BLaER1 (cell line): ENCODE measurements at regions not wholly inside any gene's neighbourhood (a gene's known extent, or its start where the extent isn't known, plus 50 kb on each side); places are given as distances from the start of the nearest gene placed in this dataset.

Experiments used
- H3K27ac ChIP-seq: shearing (Covaris generic); formaldehyde crosslinking; 2 replicates; pipeline ENCODE4 v1.8.1; 2022
- H3K27me3 ChIP-seq: shearing (Covaris generic); formaldehyde crosslinking; 2 replicates; pipeline ENCODE4 v1.8.1; 2022
- H3K36me3 ChIP-seq: shearing (Covaris generic); formaldehyde crosslinking; 2 replicates; pipeline ENCODE4 v1.8.1; 2022
- H3K4me1 ChIP-seq: shearing (Covaris generic); formaldehyde crosslinking; 2 replicates; pipeline ENCODE4 v1.8.1; 2022
- H3K4me2 ChIP-seq: shearing (Covaris generic); formaldehyde crosslinking; 2 replicates; pipeline ENCODE4 v1.8.1; 2022
- H3K4me3 ChIP-seq: shearing (Covaris generic); formaldehyde crosslinking; 2 replicates; pipeline ENCODE4 v1.8.1; 2022
- H3K9ac ChIP-seq: shearing (Covaris generic); formaldehyde crosslinking; 2 replicates; pipeline ENCODE4 v1.8.1; 2022
- H3K9me3 ChIP-seq: shearing (Covaris generic); formaldehyde crosslinking; 2 replicates; pipeline ENCODE4 v1.8.1; 2022
- H4K20me1 ChIP-seq: shearing (Covaris generic); formaldehyde crosslinking; 2 replicates; pipeline ENCODE4 v1.8.1; 2022
- Cebpa-rat ChIP-seq: shearing (Covaris generic); IDR thresholded peaks from 2 replicates; pipeline ENCODE4 v1.8.1; 2022

- Histone ChIP-seq H3K27me3 (no peaks in the 10 kb centered on the region), H3K36me3 (no peaks in the 10 kb centered on the region), H3K4me1 (peaks cover 11% of the 10 kb centered on the region), H3K9me3 (no peaks in the 10 kb centered on the region; the same call in 1 of the 2 replicates), H3K4me3 (no peak overlapping the region), H3K27ac (no peak overlapping the region), H3K4me2 (no peak overlapping the region), H4K20me1 (no peaks in the 10 kb centered on the region), H3K9ac (no peak overlapping the region)
- no peak for TF ChIP-seq Cebpa-rat
Observed at GRCh38 chr5:124869426-124870033, 123.1 kb upstream of the ZNF608 start.

- no peak for TF ChIP-seq Cebpa-rat
- H3K4me2 ChIP-seq, result no peak overlapping the region
- no peaks in the 10 kb centered on the region for H4K20me1 ChIP-seq
- H3K4me1 ChIP-seq, result peaks cover 11% of the 10 kb centered on the region
- no peaks in the 10 kb centered on the region for H3K27me3 ChIP-seq
- H3K4me3 ChIP-seq, result no peak overlapping the region
- no peaks in the 10 kb centered on the region for H3K36me3 ChIP-seq
- H3K9me3 ChIP-seq, result no peaks in the 10 kb centered on the region; the same call in 1 of the 2 replicates
- no peak overlapping the region for H3K9ac ChIP-seq
- H3K27ac ChIP-seq, result no peak overlapping the region
Observed at GRCh38 chr5:124870070-124870469, 123.6 kb upstream of the ZNF608 start.

GRCh38 chr5:124871303-124871702 is 124.9 kb upstream of the ZNF608 start:
- Histone ChIP-seq H3K4me1 (peaks cover 11% of the 10 kb centered on the region), H3K4me2 (no peak overlapping the region), H3K4me3 (no peak overlapping the region), H4K20me1 (no peaks in the 10 kb centered on the region), H3K36me3 (no peaks in the 10 kb centered on the region), H3K27ac (no peak overlapping the region), H3K9ac (no peak overlapping the region), H3K9me3 (no peaks in the 10 kb centered on the region; the same call in 1 of the 2 replicates), H3K27me3 (no peaks in the 10 kb centered on the region)
- no peak for TF ChIP-seq Cebpa-rat

GRCh38 chr5:124872086-124872485 is 125.6 kb upstream of the ZNF608 start:
- Histone ChIP-seq H3K27me3 (no peaks in the 10 kb centered on the region), H4K20me1 (no peaks in the 10 kb centered on the region), H3K27ac (no peak overlapping the region), H3K4me1 (peaks cover 4% of the 10 kb centered on the region), H3K9ac (no peak overlapping the region), H3K36me3 (no peaks in the 10 kb centered on the region), H3K9me3 (no peaks in the 10 kb centered on the region; the same call in 1 of the 2 replicates), H3K4me3 (no peak overlapping the region), H3K4me2 (no peak overlapping the region)
- TF ChIP-seq Cebpa-rat, result no peak

GRCh38 chr5:124872615-124873014 is 126.2 kb upstream of the ZNF608 start:
- Histone ChIP-seq H3K36me3 (no peaks in the 10 kb centered on the region), H3K27me3 (no peaks in the 10 kb centered on the region), H3K27ac (no peak overlapping the region), H3K4me1 (no peaks in the 10 kb centered on the region), H3K4me3 (no peak overlapping the region), H3K4me2 (no peak overlapping the region), H3K9ac (no peak overlapping the region), H4K20me1 (no peaks in the 10 kb centered on the region), H3K9me3 (no peaks in the 10 kb centered on the region; the same call in 1 of the 2 replicates)
- no peak for TF ChIP-seq Cebpa-rat

- H3K4me3 ChIP-seq, result no peak overlapping the region
- no peaks in the 10 kb centered on the region; the same call in 1 of the 2 replicates for H3K9me3 ChIP-seq
- no peaks in the 10 kb centered on the region for H3K27me3 ChIP-seq
- H3K9ac ChIP-seq, result no peak overlapping the region
- no peak overlapping the region for H3K4me2 ChIP-seq
- no peak overlapping the region for H3K27ac ChIP-seq
- H3K36me3 ChIP-seq, result no peaks in the 10 kb centered on the region
- H3K4me1 ChIP-seq, result no peaks in the 10 kb centered on the region
- H4K20me1 ChIP-seq, result no peaks in the 10 kb centered on the region
- TF ChIP-seq Cebpa-rat, result no peak
Observed at GRCh38 chr5:124873188-124873587, 126.7 kb upstream of the ZNF608 start.

- H3K36me3 ChIP-seq, result no peaks in the 10 kb centered on the region
- TF ChIP-seq Cebpa-rat, result no peak
- no peaks in the 10 kb centered on the region; the same call in 1 of the 2 replicates for H3K9me3 ChIP-seq
- H3K27me3 ChIP-seq, result no peaks in the 10 kb centered on the region
- no peaks in the 10 kb centered on the region for H3K4me1 ChIP-seq
- no peak overlapping the region for H3K9ac ChIP-seq
- no peak overlapping the region for H3K27ac ChIP-seq
- no peak overlapping the region for H3K4me2 ChIP-seq
- H4K20me1 ChIP-seq, result no peaks in the 10 kb centered on the region
- H3K4me3 ChIP-seq, result no peak overlapping the region
Observed at GRCh38 chr5:124873713-124874112, 127.3 kb upstream of the ZNF608 start.

GRCh38 chr5:124876566-124876965 is 130.1 kb upstream of the ZNF608 start:
- Histone ChIP-seq H3K4me3 (no peak overlapping the region), H3K4me1 (no peaks in the 10 kb centered on the region), H3K27me3 (no peaks in the 10 kb centered on the region), H4K20me1 (no peaks in the 10 kb centered on the region), H3K27ac (no peak overlapping the region), H3K9me3 (no peaks in the 10 kb centered on the region; the same call in 1 of the 2 replicates), H3K9ac (no peak overlapping the region), H3K36me3 (no peaks in the 10 kb centered on the region), H3K4me2 (no peak overlapping the region)
- TF ChIP-seq Cebpa-rat, result no peak

- no peaks in the 10 kb centered on the region for H3K4me1 ChIP-seq
- H4K20me1 ChIP-seq, result no peaks in the 10 kb centered on the region
- H3K9ac ChIP-seq, result no peak overlapping the region
- H3K36me3 ChIP-seq, result no peaks in the 10 kb centered on the region
- H3K4me2 ChIP-seq, result no peak overlapping the region
- H3K27me3 ChIP-seq, result no peaks in the 10 kb centered on the region
- TF ChIP-seq Cebpa-rat, result no peak
- no peak overlapping the region for H3K4me3 ChIP-seq
- H3K9me3 ChIP-seq, result no peaks in the 10 kb centered on the region; the same call in 1 of the 2 replicates
- H3K27ac ChIP-seq, result no peak overlapping the region
Observed at GRCh38 chr5:124876983-124877382, 130.5 kb upstream of the ZNF608 start.

GRCh38 chr5:124877501-124878146 is 131.2 kb upstream of the ZNF608 start:
- no peak for TF ChIP-seq Cebpa-rat
- Histone ChIP-seq H4K20me1 (no peaks in the 10 kb centered on the region), H3K27me3 (no peaks in the 10 kb centered on the region), H3K4me1 (no peaks in the 10 kb centered on the region), H3K4me2 (no peak overlapping the region), H3K9ac (no peak overlapping the region), H3K36me3 (no peaks in the 10 kb centered on the region), H3K9me3 (no peaks in the 10 kb centered on the region; the same call in 1 of the 2 replicates), H3K27ac (no peak overlapping the region), H3K4me3 (no peak overlapping the region)
